NCI-H2081 treated with DMSO at 0.1 percent for 48 hours (cell line): ENCODE measurements at regions not wholly inside any gene's neighbourhood (a gene's known extent, or its start where the extent isn't known, plus 50 kb on each side); places are given as distances from the start of the nearest gene placed in this dataset.
"Not testable (repeated sequence)": the region's sequence is repeated elsewhere in the genome, so short reads cannot be mapped to it uniquely, and the experiment has no call there.

ENCODE experiments used
- DNase-seq: peaks from one replicate; lab custom pipeline; 2025; lab: John Stamatoyannopoulos, UW

DNA sequence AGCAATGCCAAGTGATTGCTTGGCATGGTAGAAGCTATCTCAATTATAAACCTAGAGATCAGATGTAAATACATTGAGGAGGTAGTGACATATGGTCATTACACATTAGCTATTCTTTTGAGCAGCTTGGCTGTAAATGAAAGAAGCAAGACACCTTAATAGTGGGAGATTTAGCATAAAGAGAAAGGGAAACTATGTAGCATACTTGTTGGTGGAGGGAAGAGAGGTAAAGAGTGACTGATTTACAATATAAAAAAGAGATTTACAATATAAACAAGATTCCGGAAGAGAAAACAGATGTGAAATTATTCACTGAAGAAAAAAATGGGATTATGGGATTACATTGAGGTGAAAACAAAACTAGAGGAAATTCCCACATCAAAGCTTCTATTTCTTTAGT is 2009.6 kb downstream of the OLFM4 start:
- DNase-seq: no peak

DNA sequence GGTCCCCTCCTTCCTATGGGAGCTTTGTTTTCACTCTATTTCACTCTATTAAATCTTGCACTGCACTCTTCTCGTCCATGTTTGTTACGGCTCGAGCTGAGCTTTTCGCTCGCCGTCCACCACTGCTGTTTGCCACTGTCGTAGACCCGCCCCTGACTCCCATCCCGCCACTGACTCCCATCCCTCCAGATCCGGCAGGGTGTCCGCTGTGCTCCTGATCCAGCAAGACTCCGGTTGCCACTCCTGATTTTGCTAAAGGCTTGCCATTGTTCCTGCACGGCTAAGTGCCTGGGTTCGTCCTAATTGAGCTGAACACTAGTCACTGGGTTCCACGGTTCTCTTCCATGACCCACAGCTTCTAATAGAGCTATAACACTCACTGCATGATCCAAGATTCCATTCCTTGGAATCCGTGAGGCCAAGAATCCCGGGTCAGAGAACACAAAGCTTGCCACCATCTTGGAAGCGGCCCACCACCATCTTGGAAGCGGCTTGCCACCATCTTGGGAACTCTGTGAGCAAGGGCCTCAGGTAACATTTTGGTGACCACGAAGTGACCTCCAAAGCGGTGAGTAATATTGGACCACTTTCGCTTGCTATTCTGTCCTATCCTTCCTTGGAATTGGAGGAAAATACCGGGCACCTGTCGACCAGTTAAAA is 2025.4 kb downstream of the OLFM4 start:
- not testable (repeated sequence) for DNase-seq

DNA sequence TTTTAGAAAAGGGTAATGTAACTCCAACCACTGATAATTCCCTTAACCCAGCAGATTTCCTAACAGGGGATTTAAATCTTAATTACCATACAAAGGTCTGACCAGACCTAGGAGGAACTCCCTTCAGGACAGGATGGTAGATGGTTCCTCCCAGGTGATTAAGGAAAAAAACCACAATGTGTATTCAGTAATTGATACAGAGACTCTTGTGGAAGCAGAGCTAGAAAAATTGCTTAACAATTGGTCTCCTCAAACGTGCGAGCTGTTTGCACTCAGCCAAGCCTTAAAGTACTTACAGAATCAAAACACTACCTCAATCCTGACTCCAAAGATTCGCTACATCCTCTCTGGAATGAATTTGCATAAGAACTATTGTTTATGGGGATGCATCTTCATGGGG is 2027.1 kb downstream of the OLFM4 start:
- not testable (repeated sequence) for DNase-seq

DNA sequence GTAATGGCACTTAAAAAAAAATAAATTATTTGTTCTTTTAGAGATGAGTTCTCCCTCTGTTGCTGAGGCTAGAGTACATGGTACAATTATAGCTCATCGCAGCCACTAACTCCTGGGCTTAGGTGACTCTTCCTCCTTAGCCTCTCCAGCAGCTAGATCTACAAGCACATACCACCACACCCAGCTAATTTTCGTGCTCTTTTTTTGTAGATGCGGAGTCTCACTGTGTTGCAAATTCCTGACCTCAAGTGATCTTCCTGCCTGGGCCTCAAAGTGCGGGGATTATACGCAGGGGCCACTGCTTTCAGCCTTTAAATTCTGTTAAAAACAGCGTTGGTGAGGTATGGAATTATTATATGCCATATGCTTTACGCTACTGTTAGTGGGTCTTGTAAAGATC is 2034.0 kb downstream of the OLFM4 start:
- DNase-seq: no peak

DNA sequence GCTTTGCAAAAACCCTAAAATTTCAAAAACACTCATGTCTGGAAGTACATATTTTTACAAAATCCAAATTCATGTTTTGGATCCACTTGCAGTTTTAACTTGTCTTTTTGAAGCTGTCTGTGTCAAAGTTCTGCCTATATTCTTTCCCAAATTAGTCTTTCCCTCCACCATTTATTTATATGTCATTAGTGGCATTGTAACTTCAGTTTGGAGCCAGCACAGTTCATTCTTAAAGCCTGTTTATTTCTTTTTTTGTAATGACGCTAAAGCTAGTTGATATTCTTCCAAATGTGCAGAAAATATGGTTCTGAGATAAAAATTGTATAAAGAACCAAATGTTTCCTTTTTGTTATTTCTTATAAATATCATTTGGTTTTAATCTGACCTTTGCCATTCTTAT is 2039.3 kb downstream of the OLFM4 start:
- DNase-seq: no peak

DNA sequence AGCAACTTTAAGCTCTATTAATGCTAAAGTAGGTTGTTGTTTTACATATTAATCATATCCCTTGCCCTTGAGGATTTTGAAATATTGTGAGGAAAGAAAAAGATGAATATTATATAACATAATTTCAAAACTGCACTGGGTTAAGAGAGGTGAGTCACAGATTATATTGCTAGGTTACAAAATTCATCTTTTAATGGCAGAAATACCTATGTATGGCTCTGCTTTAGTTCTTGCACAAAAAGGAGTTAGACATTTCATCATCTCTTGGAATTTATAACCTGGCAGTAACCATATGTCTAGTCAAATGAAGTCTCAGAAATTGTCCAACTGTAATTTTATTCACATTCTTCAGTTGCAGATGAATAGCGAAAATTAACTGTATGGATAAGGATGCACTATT is 2041.1 kb downstream of the OLFM4 start:
- no peak for DNase-seq

DNA sequence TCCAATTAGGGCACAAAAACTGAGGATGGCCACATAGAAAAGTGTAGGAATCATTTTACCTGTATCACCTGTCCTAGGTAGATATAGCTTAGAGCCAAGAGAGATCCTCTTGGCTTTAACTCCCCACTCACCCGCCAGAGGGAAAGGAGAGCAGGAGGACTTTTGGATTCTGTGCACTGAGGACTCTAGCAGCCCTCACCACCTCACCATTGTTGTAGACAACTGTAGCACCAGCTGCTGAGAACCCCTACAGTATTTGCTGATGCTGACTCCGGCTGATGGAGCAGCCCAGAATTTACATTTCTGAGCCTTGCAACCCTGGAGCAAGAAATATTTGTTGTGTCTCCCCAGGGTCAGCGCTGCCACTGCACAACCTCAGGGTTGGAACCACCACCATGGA is 2044.4 kb downstream of the OLFM4 start:
- no peak for DNase-seq

DNA sequence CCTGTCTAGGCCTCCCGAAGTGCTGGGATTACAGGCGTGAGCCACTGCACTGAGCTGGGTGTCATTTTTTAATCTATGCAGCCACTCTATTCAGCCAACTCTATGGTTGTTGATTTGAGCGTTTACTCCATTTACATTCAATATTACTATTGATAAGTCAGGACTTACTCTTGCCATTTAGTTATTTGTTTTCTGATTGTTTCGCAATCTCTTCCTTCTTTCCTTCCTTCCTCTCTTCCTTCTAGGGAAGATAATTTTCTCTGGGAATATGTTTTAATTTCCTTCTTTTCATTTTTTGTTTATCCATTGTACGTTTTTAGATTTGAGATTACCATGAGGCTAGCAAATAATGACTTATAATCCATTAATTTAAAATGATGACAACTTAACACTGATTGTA is 2056.0 kb downstream of the OLFM4 start:
- no peak for DNase-seq

DNA sequence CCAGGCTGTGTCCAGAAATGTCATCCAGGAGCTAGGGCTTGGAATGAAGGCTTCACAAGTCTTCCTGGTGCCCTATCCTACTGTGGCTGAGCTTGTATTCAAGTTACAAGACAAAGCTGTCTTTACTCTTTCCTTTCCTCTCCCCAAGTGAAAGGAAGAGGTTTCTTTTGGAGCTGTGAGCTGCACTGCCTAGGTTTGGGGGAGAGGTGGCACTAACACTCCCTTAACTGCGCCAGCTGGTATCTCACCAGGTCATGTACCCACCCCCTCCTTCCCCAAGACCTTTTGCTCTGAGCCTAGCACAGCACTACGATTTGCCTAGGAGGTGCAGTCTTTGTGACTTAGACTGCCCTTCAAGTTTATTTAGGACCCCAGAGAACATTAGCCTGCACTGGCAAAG is 2053.6 kb upstream of the PRR20A start:
- no peak for DNase-seq

DNA sequence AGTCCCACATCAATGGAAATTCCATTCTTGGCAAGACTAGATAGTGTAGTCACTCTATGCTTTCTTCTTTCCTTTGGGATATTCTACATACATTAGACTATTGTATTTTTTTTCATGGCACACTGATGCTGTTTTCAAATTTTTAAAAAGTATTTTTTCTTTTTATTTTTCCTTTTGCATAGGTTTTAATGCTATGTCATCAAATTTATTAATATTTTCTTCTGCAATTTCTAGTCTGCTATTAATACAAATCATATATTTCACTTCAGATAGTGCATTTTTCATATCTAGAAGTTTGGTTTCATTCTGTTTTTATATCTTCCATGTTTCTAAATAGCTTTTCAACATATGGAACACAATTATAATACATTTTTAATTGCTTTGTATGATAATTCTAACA is 2050.1 kb upstream of the PRR20A start:
- no peak for DNase-seq

DNA sequence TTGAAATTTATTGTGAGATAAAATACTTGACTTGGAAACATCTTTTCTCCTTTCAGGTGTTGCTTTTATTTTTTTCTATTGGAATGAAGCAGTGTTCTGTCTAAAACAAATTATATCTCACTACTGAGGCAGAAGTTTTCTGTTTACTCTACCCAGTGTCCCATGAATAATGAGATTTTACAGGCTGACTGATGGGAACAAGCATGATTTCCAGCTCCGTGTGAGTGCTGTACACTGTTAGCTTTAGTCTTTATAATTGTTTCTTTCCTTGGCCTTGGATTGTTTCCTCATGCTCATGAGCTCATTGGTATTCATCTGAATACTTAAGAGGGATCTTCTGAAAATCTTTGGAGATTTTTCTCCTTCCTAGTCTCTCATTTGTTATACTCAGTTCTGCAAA is 2049.5 kb upstream of the PRR20A start:
- no peak for DNase-seq

DNA sequence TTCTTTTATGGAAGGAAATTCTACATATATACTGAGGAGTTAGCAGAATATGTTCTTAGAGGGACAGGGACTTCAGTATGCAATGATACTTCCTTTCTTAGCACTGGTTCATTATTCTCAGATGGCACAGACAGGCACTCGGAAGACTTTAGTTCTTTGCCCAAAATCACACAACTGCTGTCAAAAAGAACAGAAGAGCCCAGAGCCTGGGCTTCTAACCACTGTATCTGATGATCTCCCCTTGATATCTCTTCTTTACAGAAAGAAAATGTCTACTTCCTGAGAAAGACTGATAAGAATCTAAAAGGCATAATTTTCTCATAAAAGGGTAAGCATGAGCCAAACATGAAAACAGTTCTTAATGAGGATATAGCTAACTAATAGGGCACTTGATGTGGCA is 2034.2 kb upstream of the PRR20A start:
- no peak for DNase-seq

DNA sequence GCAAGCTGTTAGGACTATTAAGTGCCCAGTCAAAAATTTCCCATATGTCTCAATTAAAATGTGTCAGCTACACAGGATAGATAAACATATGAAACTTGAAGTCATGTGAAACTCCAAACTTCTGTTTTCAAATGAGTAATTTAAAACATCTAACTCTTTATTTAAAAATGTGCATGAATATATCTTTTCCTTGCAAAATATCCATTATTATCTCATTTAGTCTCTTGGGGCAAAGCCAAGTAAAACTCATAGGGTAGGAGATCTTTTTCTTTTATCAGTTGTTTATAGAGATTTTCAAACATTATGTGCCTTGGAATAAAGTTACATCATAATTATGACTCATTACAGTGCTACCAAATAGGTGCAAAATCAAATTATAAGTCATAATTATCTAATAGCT is 2020.1 kb upstream of the PRR20A start:
- no peak for DNase-seq

DNA sequence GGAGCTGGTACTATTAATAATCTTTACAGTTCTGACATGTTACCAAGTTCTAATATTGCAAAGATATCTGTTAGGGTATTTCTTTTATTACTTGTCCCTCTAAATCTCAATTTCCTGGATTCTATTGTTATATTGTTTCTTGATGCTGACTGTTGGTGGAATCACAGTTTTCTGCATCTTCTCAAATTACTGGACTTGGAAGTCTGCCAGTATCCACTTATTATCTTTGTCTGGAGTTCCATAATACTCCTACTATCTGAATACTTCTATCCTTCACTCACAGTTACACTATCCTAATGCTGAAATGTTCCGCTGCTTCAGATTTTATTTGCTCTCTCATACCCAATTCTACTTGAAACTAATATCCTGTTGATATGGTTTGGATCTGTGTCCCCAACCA is 1985.7 kb upstream of the PRR20A start:
- no peak for DNase-seq

DNA sequence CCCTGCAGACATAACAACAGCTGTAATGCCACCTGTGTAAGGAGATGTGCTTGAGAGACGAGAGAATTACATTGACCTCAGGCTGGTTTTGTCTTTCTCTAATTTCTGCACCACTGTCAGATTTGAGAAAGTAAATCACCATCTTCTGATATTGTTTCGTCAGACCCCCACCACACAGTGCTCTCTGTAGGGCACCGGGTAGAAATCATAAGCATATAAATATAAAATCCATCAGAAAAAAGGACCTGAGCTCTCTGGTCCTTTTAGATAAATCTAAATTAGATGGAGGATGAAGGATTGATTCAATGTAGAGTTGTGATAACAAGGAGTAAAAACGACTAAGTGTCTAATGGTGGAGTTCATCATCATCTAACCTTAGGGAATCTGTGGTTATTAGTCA is 1981.0 kb upstream of the PRR20A start:
- DNase-seq: no peak

DNA sequence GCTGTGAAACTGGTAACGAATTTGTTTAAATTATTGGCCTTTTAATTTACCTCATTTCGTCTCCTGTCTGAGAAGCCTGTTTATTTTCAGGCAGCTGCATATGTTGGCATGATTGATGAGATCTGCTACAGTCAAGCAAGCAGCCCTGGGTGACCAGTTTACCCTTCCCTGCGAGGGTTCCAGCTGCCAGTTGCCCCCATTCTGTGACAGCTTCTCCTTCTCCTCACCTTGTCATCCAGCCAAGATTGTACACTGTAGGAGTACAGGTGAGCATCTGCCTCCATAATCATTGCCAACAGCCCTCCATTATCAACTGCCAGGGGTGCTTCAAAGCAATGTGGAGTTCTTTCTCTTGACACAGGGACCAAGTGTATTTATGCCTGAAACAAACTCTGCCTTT is 1979.9 kb upstream of the PRR20A start:
- peak; percentile 80 for DNase-seq

DNA sequence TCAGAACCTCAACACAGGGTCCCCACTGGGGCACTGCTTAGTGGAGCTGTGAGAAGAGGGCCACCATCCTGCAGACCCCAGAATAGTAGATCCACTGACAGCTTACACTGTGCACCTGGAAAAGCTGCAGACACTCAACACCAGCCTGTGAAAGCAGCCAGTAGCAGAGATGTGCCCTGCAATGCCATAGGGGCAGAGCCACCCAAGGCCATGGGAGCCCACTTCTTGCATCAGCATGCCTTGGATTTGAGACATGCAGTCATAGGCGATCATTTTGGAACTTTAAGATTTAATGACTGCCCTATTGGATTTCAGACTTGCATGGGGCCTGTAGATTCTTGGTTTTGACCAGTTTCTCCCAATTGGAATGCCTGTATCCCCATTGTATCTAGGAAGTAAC is 1962.1 kb upstream of the PRR20A start:
- DNase-seq: not testable (repeated sequence)

DNA sequence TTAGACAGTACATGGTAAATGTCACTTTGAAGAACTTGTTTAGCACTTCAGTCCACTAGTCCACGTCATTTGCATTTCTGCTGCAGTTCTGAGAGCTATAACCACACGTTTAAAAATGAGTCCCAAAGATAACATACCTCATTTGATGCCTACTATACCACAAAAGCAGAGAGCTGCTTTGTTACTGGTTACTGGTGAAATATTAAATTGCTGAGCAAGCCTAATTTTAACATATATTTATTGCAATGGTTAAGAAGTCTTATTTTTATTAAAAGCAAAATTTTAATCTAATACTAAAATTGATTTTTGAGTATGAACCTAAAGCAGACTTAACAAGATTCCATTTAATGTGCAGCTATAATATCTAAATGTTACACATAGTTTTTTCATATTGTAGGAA is 1949.7 kb upstream of the PRR20A start:
- DNase-seq: no peak

DNA sequence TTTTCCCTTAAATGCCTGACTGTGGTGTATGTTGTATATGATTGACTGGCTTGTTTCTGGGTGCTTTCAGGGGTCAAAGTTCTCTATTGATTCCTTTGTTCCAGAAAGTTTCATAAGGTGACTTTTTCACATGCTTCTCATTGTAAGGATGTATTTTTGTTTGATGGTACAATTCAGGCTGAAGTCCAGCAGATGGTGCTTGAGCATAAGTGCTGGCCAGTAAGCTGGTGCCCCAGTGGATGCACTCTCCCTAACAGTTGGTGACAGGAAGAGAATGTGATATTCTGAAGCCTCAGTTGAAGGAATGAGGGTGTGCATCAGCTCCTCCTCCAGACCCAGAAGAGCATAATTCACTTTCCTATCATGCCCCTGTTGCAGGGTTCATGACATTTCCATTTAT is 1941.6 kb upstream of the PRR20A start:
- DNase-seq: no peak

DNA sequence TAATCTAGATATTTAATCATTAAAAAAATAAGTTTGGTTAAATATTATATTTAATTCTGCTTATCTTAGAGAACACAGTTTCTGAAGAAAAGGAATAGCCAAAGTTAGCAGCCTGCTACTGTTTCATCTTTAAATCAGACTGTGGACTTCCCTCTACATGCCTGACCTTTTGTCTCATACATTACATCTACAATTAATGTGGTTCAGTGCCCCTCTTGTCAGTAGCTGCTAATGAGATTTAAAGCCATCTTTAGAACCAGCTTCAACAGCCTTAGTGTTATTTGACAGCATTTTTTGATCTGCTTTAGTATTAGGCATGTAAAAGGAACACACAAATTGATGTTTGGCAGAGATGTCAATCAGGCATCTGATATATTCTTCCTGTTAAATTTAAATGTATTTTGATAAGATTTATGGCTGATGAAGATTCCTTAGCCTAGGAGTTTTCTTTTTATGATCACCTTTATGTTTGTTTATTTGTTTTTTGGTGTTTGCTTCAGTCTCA is 1925.8 kb upstream of the PRR20A start:
- no peak for DNase-seq

DNA sequence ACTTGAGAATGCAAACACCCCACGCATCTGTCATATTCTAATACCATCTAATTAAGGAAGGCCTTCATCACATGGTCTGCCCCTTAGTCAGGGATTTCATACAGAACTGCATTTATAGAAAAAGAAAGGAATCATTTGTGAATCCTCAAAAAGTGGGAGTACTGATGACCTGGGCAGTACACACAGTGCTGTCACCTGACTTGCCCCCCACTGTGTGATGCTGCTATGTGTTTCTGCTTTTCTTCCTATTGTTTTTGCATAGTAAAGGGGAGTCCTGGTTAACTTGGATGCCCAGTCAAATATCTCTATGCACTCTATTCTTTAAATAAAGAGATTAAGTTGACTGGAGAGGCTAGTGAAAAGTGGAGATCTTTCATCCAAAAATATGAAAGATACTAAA is 1921.2 kb upstream of the PRR20A start:
- no peak for DNase-seq

DNA sequence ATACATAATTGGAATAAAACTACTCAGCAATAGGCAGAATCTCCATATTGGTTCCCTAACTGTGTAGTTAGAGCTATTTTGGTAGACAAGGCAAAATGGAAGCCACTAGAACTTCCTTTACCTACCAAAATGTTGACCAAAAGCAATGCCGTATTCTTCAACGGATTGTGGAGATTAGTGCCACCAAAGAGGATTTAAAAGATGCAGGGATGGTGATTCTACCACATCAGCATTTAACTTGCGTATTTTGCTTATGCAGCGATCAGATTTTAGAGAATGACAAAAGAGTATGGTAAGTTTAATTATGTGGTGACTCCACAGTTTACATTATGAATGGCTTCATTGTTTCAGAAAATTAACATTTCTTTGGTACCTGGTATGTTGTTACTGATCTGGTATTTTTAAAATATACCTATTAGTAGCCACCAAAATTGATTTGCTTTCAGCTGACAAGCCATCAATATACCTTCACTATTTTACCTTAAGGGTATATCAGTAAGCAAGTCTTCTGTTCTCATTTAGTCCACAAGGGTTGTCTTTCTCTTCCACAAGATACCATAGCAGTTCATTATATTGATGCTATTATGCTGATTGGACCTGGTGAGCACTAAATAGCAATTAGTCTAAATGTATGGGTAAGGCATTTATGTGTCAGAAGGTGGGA is 1910.7 kb upstream of the PRR20A start:
- no peak for DNase-seq

DNA sequence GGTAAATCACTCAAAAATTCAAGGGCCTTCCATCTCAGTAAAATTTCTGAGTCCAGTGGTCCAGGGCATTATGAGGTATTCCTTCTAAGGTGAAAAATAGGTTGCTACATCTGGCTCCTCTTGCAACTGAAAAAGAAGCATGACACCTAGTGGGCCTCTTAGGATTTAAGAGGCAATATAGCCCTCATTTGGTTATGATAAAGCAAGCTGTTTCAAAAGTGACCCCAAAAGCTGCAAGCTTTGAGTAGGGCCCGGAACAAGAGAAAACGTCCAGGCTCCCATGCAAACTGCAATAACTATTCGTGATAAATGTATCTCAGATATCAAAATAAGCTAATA is 1910.2 kb upstream of the PRR20A start:
- no peak for DNase-seq

DNA sequence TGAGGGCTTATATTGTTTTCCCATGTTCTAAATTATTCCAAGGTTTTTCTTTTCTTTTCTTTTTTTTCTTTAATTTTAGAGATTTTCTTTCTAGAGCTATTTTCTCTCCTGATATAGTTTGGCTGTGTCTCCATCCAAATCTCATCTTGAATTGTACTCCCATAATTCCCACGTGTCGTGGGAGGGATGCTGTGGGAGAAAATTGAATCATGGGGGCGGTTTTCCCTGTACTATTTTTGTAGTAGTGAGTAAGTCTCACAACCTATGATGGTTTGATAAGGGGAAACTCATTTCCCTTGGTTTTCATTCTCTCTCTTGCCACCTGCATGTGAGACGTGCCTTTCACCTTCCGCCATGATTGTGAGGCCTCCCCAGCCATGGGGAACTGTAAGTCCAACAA is 1906.4 kb upstream of the PRR20A start:
- no peak for DNase-seq
